Calu3 (cell line): ENCODE measurements at regions not wholly inside any gene's neighbourhood (a gene's known extent, or its start where the extent isn't known, plus 50 kb on each side); places are given as distances from the start of the nearest gene placed in this dataset.

Experiments
- BruUV-seq: library from RNA; stranded (reverse); fragments of 400-500 nt; replicated peaks from 2 replicates; lab custom pipeline; 2021; lab: Mats Ljungman, UMichigan
- CTCF ChIA-PET: fragments of 300-600 bp; sonication (Branson Sonifier 250); formaldehyde crosslinking; loops from one replicate; lab custom pipeline; 2022; ENCODE audit warnings: antibody characterized with exemption; lab: Charles Lee
- DNase-seq: peaks from one replicate; pipeline ENCODE4 v3.0.0; 2022
- H3K27ac Mint-ChIP-seq: one replicate; pipeline ENCODE4 v1.8.0; 2022; ENCODE audit warnings: mixed read lengths; ENCODE audit not compliant: unreplicated experiment
- H3K27me3 Mint-ChIP-seq: one replicate; pipeline ENCODE4 v1.8.0; 2022; ENCODE audit warnings: mixed read lengths; ENCODE audit not compliant: unreplicated experiment
- H3K36me3 Mint-ChIP-seq: one replicate; pipeline ENCODE4 v1.8.0; 2022; ENCODE audit warnings: mild to moderate bottlenecking, moderate library complexity, mixed read lengths; ENCODE audit not compliant: insufficient read depth, unreplicated experiment
- H3K4me1 Mint-ChIP-seq: one replicate; pipeline ENCODE4 v1.8.0; 2022; ENCODE audit warnings: mild to moderate bottlenecking, low read depth, mixed read lengths; ENCODE audit not compliant: unreplicated experiment
- H3K4me3 Mint-ChIP-seq: one replicate; pipeline ENCODE4 v1.8.0; 2022; ENCODE audit warnings: mild to moderate bottlenecking, low read depth, moderate library complexity, mixed read lengths; ENCODE audit not compliant: unreplicated experiment
- H3K9me3 Mint-ChIP-seq: one replicate; pipeline ENCODE4 v1.8.0; 2022; ENCODE audit warnings: low read depth, mixed read lengths; ENCODE audit not compliant: unreplicated experiment
- CTCF ChIP-seq: fragments of 200-600 bp; IDR thresholded peaks from one replicate; pipeline ENCODE4 v1.8.0; 2022; ENCODE audit warnings: antibody characterized with exemption; ENCODE audit not compliant: unreplicated experiment
- intact Hi-C: fragments of 100-400 bp; cut with micrococcal nuclease; formaldehyde crosslinking; loops from one replicate; pipeline ENCODE4 v1.10.0; 2022; ENCODE audit not compliant: unreplicated experiment

GRCh38 chr2:21443494-21444105 is 319.8 kb downstream of the TDRD15 start:
- Mint-ChIP-seq H3K27me3 (no peaks in the 10 kb centered on the region), H3K36me3 (no peaks in the 10 kb centered on the region), H3K27ac (no peak overlapping the region), H3K4me3 (no peak overlapping the region), H3K9me3 (peaks cover 6% of the 10 kb centered on the region), H3K4me1 (no peaks in the 10 kb centered on the region)
- no peak for DNase-seq
- TF ChIP-seq CTCF: no peak
- intact Hi-C loops: no loop called here
- no TSS peak for BruUV-seq
- CTCF ChIA-PET: no interaction called here

- CTCF ChIA-PET: no interaction called here
- H3K9me3 Mint-ChIP-seq: peaks cover 6% of the 10 kb centered on the region
- no peaks in the 10 kb centered on the region for H3K36me3 Mint-ChIP-seq
- no peaks in the 10 kb centered on the region for H3K27me3 Mint-ChIP-seq
- intact Hi-C loops: no loop called here
- no TSS peak for BruUV-seq
- TF ChIP-seq CTCF: no peak
- H3K4me3 Mint-ChIP-seq: no peak overlapping the region
- no peak overlapping the region for H3K27ac Mint-ChIP-seq
- no peak for DNase-seq
- H3K4me1 Mint-ChIP-seq: no peaks in the 10 kb centered on the region
These were observed 326.1 kb downstream of the TDRD15 start for GRCh38 chr2:21449881-21450280.

- no peak for DNase-seq
- intact Hi-C loops: no loop called here
- H3K36me3 Mint-ChIP-seq: no peaks in the 10 kb centered on the region
- H3K27me3 Mint-ChIP-seq: no peaks in the 10 kb centered on the region
- CTCF ChIA-PET: no interaction called here
- BruUV-seq: no TSS peak
- H3K9me3 Mint-ChIP-seq: peaks cover 3% of the 10 kb centered on the region
- no peaks in the 10 kb centered on the region for H3K4me1 Mint-ChIP-seq
- H3K27ac Mint-ChIP-seq: no peak overlapping the region
- TF ChIP-seq CTCF: no peak
- H3K4me3 Mint-ChIP-seq: no peak overlapping the region
These were observed 327.6 kb downstream of the TDRD15 start for GRCh38 chr2:21451403-21451802.

GRCh38 chr2:21452263-21452662 is 328.5 kb downstream of the TDRD15 start:
- BruUV-seq: no TSS peak
- no peak overlapping the region for H3K4me3 Mint-ChIP-seq
- no peaks in the 10 kb centered on the region for H3K36me3 Mint-ChIP-seq
- peaks cover 2% of the 10 kb centered on the region for H3K9me3 Mint-ChIP-seq
- H3K27me3 Mint-ChIP-seq: no peaks in the 10 kb centered on the region
- H3K4me1 Mint-ChIP-seq: no peaks in the 10 kb centered on the region
- no peak for DNase-seq
- intact Hi-C loops: no loop called here
- no peak for TF ChIP-seq CTCF
- no peak overlapping the region for H3K27ac Mint-ChIP-seq
- CTCF ChIA-PET: no interaction called here
